ENCODE measurements at regions not wholly inside any gene's neighbourhood (a gene's known extent, or its start where the extent isn't known, plus 50 kb on each side); places are given as distances from the start of the nearest gene placed in this dataset.
"Not testable (repeated sequence)": the region's sequence is repeated elsewhere in the genome, so short reads cannot be mapped to it uniquely, and the experiment has no call there.

- no peaks in the 10 kb centered on the region for H3K36me3 Mint-ChIP-seq
These were observed 539.6 kb upstream of the CADM1 start for GRCh38 chr11:116043857-116044256.

GRCh38 chr11:116043059-116043458 is 538.8 kb upstream of the CADM1 start:
- DNase-seq; H3K4me1 ChIP-seq (ENCODE audit: control insufficient read depth in 1 of 2, insufficient read depth in 2 of 2, low read length in 2 of 2); H3K36me3 ChIP-seq (replicated peaks in 1 of 2; ENCODE audit: control insufficient read depth in 1 of 2, insufficient read depth in 2 of 2, low read length in 2 of 2); H3K79me2 ChIP-seq (ENCODE audit: insufficient read depth, low read length); H4K20me1 ChIP-seq (ENCODE audit: insufficient read depth, low read length); H3K27ac ChIP-seq (ENCODE audit: low read depth in 1 of 2, low read length in 2 of 2); H3K9me3 Mint-ChIP-seq; H2AFZ ChIP-seq (ENCODE audit: insufficient read depth, low read depth, low read length, poor library complexity, severe bottlenecking); H3K27me3 ChIP-seq (ENCODE audit: control insufficient read depth in 2 of 2, insufficient read depth in 2 of 2, low read length in 2 of 2); H3K9ac ChIP-seq (ENCODE audit: insufficient read depth, low read length, poor library complexity, severe bottlenecking); H3K4me1 Mint-ChIP-seq; H3K4me2 ChIP-seq (replicated peaks; ENCODE audit: extremely low read depth, low read length, poor library complexity, severe bottlenecking); H3K4me3 ChIP-seq (replicated peaks in 1 of 3; ENCODE audit: low read depth in 2 of 3, low read length in 3 of 3); H3K4me3 Mint-ChIP-seq; H3K9me3 ChIP-seq (replicated peaks in 1 of 2; ENCODE audit: control insufficient read depth in 1 of 2, insufficient read depth in 1 of 2, low read length in 2 of 2); H3K27ac Mint-ChIP-seq; H3K36me3 Mint-ChIP-seq; intact Hi-C loops (cut with micrococcal nuclease): not testable (repeated sequence)
- peaks cover 6 to 14% (median 12%) of the 10 kb centered on the region in 3 donors for H3K27me3 Mint-ChIP-seq (ENCODE audit: low read depth in 3 of 3)
- 100% methylated on average over 3 of the region's 6 CpGs for WGBS (ENCODE audit: insufficient coverage)

More at GRCh38 chr11:116043857-116044256, 539.6 kb upstream of the CADM1 start:
- H3K4me2 ChIP-seq (replicated peaks; ENCODE audit: extremely low read depth, low read length, poor library complexity, severe bottlenecking): no peak overlapping the region
- no peaks in the 10 kb centered on the region for H3K27me3 ChIP-seq (ENCODE audit: control insufficient read depth in 2 of 2, insufficient read depth in 2 of 2, low read length in 2 of 2)
- Mint-ChIP-seq H3K4me1 (peaks cover 2% of the 10 kb centered on the region), H3K4me3 (no peak overlapping the region), H3K9me3 (peaks cover 0 to 3% (median 0%) of the 10 kb centered on the region in 7 donors), H3K27me3 (ENCODE audit: low read depth in 3 of 3) (peaks cover 13 to 16% (median 14%) of the 10 kb centered on the region in 3 donors), H3K27ac (no peak overlapping the region)
- no peak overlapping the region for H3K4me3 ChIP-seq (replicated peaks in 1 of 3; ENCODE audit: low read depth in 2 of 3, low read length in 3 of 3)
- TF ChIP-seq CTCF (IDR thresholded peaks at IDR 0.05): no peak
- H3K27ac ChIP-seq (ENCODE audit: low read depth in 1 of 2, low read length in 2 of 2): no peak overlapping the region
- no peak overlapping the region for H3K9ac ChIP-seq (ENCODE audit: insufficient read depth, low read length, poor library complexity, severe bottlenecking)
- WGBS (ENCODE audit: insufficient coverage): 17% methylated on average over 2 of the region's 2 CpGs
- DNase-seq: peak in 1 of 3 donors; percentile 14
- no peaks in the 10 kb centered on the region for H3K9me3 ChIP-seq (replicated peaks in 1 of 2; ENCODE audit: control insufficient read depth in 1 of 2, insufficient read depth in 1 of 2, low read length in 2 of 2)
- no peaks in the 10 kb centered on the region for H3K4me1 ChIP-seq (ENCODE audit: control insufficient read depth in 1 of 2, insufficient read depth in 2 of 2, low read length in 2 of 2)
- no peak overlapping the region for H2AFZ ChIP-seq (ENCODE audit: insufficient read depth, low read depth, low read length, poor library complexity, severe bottlenecking)
- no peaks in the 10 kb centered on the region for H3K79me2 ChIP-seq (ENCODE audit: insufficient read depth, low read length)
- no peaks in the 10 kb centered on the region for H3K36me3 ChIP-seq (replicated peaks in 1 of 2; ENCODE audit: control insufficient read depth in 1 of 2, insufficient read depth in 2 of 2, low read length in 2 of 2)
- H4K20me1 ChIP-seq (ENCODE audit: insufficient read depth, low read length): no peaks in the 10 kb centered on the region
- intact Hi-C loops (cut with micrococcal nuclease): no loop called here

All from CD14-positive monocyte (primary cell).